Hepatocyte (in vitro differentiated cells): ENCODE measurements at regions not wholly inside any gene's neighbourhood (a gene's known extent, or its start where the extent isn't known, plus 50 kb on each side); places are given as distances from the start of the nearest gene placed in this dataset.

Source experiments
- EZH2 ChIP-seq: fragments of 200-600 bp; sonication (generic); IDR thresholded peaks from 2 replicates; pipeline ENCODE4 v1.6.1; 2016; ENCODE audit warnings: antibody characterized with exemption, mild to moderate bottlenecking, borderline replicate concordance
- EZH2phosphoT487 ChIP-seq: fragments of 200-600 bp; sonication (generic); IDR thresholded peaks from one replicate; pipeline ENCODE4 v1.6.1; 2018; ENCODE audit warnings: antibody characterized with exemption, mild to moderate bottlenecking, low read depth, moderate library complexity; ENCODE audit not compliant: unreplicated experiment, severe bottlenecking
- TF ChIP-seq, protein P1 (sequence below): fragments of 200-600 bp; sonication (generic); IDR thresholded peaks from 2 replicates; pipeline ENCODE4 v1.5.1; 2016; ENCODE audit warnings: antibody characterized with exemption, mild to moderate bottlenecking; ENCODE audit not compliant: poor library complexity

- TF ChIP-seq, protein P1, sequence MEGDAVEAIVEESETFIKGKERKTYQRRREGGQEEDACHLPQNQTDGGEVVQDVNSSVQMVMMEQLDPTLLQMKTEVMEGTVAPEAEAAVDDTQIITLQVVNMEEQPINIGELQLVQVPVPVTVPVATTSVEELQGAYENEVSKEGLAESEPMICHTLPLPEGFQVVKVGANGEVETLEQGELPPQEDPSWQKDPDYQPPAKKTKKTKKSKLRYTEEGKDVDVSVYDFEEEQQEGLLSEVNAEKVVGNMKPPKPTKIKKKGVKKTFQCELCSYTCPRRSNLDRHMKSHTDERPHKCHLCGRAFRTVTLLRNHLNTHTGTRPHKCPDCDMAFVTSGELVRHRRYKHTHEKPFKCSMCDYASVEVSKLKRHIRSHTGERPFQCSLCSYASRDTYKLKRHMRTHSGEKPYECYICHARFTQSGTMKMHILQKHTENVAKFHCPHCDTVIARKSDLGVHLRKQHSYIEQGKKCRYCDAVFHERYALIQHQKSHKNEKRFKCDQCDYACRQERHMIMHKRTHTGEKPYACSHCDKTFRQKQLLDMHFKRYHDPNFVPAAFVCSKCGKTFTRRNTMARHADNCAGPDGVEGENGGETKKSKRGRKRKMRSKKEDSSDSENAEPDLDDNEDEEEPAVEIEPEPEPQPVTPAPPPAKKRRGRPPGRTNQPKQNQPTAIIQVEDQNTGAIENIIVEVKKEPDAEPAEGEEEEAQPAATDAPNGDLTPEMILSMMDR: no peak
- TF ChIP-seq EZH2phosphoT487 (no peak), EZH2 (no peak)
These were observed 99.5 kb downstream of the POLR2M start for GRCh38 chr15:57806003-57806402.
